Heart right ventricle (tissue), 16 donors: ENCODE measurements at regions not wholly inside any gene's neighbourhood (a gene's known extent, or its start where the extent isn't known, plus 50 kb on each side); places are given as distances from the start of the nearest gene placed in this dataset.

ENCODE experiments used
- ATAC-seq, 8 donors: fragments of 200-7000 bp; cut with Tn5 transposase; one replicate each; pipeline ENCODE4 v1.9.1; 2020; ENCODE audit warnings: mild to moderate bottlenecking in 8 of 8, moderate library complexity in 8 of 8, moderate number of reproducible peaks in 1 of 8
- DNase-seq, 2 donors: peaks; one replicate each; pipeline ENCODE4 v3.0.0-alpha.2; 2020
- H3K27ac ChIP-seq, 10 donors: fragments of 200-600 bp; sonication (generic) in 2 of 10; one replicate each; pipeline versions ENCODE4 v1.5.0 to v1.8.0; 2020 to 2022; ENCODE audit warnings: mild to moderate bottlenecking in 3 of 10
- H3K27me3 ChIP-seq, 7 donors: fragments of 200-600 bp; one replicate each; pipeline ENCODE4 v1.8.0; 2021 to 2022; ENCODE audit warnings: mild to moderate bottlenecking in 2 of 7
- H3K36me3 ChIP-seq, 9 donors: fragments of 200-600 bp; sonication (generic) in 1 of 9; one replicate each; pipeline versions ENCODE4 v1.5.0 to v1.8.0; 2020 to 2022; ENCODE audit warnings: mild to moderate bottlenecking in 2 of 9
- H3K4me1 ChIP-seq, 9 donors: fragments of 200-600 bp; sonication (generic) in 1 of 9; one replicate each; pipeline versions ENCODE4 v1.5.0 to v1.8.0; 2020 to 2022; ENCODE audit warnings: mild to moderate bottlenecking in 4 of 9
- H3K4me3 ChIP-seq, 10 donors: fragments of 200-600 bp; sonication (generic) in 2 of 10; one replicate each; pipeline versions ENCODE4 v1.5.0 to v1.8.0; 2020 to 2022; ENCODE audit warnings: mild to moderate bottlenecking in 7 of 10, moderate library complexity in 2 of 10
- H3K9me3 ChIP-seq, 11 donors: fragments of 200-600 bp in 10 of 11; sonication (generic) in 2 of 11; one replicate each; pipeline versions ENCODE4 v1.5.0 to v1.8.0; 2013 to 2022; ENCODE audit warnings: mild to moderate bottlenecking in 2 of 11, control low read depth in 1 of 11, moderate library complexity in 1 of 11
- WGBS, 2 donors: extraction: QIAGEN DNeasy Blood & Tissue Kit; methylation state at CpG; one replicate each; pipeline ENCODE4 v1.1.7; 2013; ENCODE audit warnings: inconsistent platforms in 1 of 2; 5-methylcytosine and 5-hydroxymethylcytosine counted together
- intact Hi-C, 10 donors: fragments of 100-400 bp; cut with DNase I; formaldehyde crosslinking; loops; one replicate each; pipeline versions ENCODE4 v1.11.1 to v1.14.2; 2022
- TF ChIP-seq, protein P1 (sequence below), 9 donors: fragments of 200-600 bp; sonication (generic) in 2 of 9; IDR thresholded peaks; one replicate each; pipeline versions ENCODE4 v1.5.0 to v1.8.0; 2021 to 2022; ENCODE audit warnings: antibody characterized with exemption in 9 of 9, mild to moderate bottlenecking in 5 of 9, moderate library complexity in 1 of 9
- donor health status: Arrhythmogenic right ventricular cardiomyopathy.
- donor health status: ischemic (EF 13 %, LVEDD 7.1; RV severe dilation, severe dysfunction).
- donor health status: healthy with polysubstance abuse.
- donor health status: DM: no; HTN: yes; CAD: no.
- donor health status: DM: no; HTN: no; CAD: no.
- donor health status: ischemic (EF 25% LVEDD 6.9; RV normal size, moderate dysfunction).
- donor health status: ischemic (EF 25% LVEDD 5.7; RV mildly dilated, moderate dysfunction).
- donor health status: healthy.
- donor health status: DM: yes; HTN: yes; CAD: no.
- donor health status: Ischemic cardiomyopathy.
- donor health status: ischemic (EF 35%, LVEDD 5.7; RV mildly dilated, moderate dysfunction).
- donor health status: nonischemic (EF 11% LVEDD 7.7; RV severe dilation, severe dysfunction).
- donor health status: DM: yes; HTN: yes; CAD: no.
- donor health status: PGD.
- donor health status: ischemic (EF 29% LVEDD 5.4; RV normal size, mild dysfunction).
- donor health status: nonischemic (EF 23%, LVEDD 6.1; RV moderate dilation, normal function).

DNA sequence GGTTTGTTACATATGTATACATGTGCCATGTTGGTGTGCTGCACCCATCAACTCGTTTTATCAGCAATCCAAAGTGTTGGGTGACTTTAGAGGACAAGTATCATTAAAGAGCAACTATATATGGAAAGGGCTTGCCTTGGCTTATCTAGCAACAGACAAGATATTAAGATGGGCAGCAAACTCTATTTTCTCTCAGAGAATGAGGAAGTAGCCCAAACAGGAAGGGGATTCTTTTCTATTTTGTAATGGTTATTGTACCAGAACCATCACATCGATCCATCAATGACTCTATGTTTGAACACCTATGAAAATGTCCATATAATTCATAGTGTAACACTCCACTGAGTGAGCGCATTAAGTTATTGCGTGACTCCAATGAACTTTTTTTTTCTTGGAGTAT, 260.1 kb upstream of the SLC24A2 start:
- Histone ChIP-seq H3K27me3 (no peaks in the 10 kb centered on the region), H3K27ac (no peak overlapping the region), H3K4me1 (no peaks in the 10 kb centered on the region), H3K4me3 (no peak overlapping the region), H3K9me3 (no peaks in the 10 kb centered on the region), H3K36me3 (no peaks in the 10 kb centered on the region)
- intact Hi-C loops, result no loop called here
- TF ChIP-seq, protein P1, sequence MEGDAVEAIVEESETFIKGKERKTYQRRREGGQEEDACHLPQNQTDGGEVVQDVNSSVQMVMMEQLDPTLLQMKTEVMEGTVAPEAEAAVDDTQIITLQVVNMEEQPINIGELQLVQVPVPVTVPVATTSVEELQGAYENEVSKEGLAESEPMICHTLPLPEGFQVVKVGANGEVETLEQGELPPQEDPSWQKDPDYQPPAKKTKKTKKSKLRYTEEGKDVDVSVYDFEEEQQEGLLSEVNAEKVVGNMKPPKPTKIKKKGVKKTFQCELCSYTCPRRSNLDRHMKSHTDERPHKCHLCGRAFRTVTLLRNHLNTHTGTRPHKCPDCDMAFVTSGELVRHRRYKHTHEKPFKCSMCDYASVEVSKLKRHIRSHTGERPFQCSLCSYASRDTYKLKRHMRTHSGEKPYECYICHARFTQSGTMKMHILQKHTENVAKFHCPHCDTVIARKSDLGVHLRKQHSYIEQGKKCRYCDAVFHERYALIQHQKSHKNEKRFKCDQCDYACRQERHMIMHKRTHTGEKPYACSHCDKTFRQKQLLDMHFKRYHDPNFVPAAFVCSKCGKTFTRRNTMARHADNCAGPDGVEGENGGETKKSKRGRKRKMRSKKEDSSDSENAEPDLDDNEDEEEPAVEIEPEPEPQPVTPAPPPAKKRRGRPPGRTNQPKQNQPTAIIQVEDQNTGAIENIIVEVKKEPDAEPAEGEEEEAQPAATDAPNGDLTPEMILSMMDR (IDR thresholded peaks at IDR 0.05), result no peak
- ATAC-seq (no peak), DNase-seq (no peak)
- 79 to 85% methylated on average over 4 of the region's 4 CpGs for WGBS, 2 donors

DNA sequence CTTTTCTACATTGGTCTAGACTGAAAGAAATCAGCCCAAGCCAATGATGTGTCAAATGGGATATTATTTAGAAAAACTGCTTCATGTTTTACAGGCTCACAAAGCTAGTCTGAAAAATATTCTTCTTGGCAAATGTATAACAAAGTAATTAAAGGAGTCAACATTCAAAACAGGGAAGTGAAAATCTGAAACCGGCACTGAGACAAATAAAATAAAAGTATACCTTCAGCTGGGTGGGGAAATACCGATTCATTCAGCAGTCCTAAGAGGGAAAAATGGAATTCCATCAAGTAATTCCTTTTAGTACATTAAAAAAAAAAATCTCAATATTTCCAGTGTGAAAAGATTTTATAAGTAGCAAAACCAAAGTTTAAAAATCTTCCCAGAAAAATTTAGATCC, 259.6 kb upstream of the SLC24A2 start:
- TF ChIP-seq, protein P1 (IDR thresholded peaks at IDR 0.05), result no peak
- no peak overlapping the region for H3K4me3 ChIP-seq
- intact Hi-C loops, result no loop called here

DNA sequence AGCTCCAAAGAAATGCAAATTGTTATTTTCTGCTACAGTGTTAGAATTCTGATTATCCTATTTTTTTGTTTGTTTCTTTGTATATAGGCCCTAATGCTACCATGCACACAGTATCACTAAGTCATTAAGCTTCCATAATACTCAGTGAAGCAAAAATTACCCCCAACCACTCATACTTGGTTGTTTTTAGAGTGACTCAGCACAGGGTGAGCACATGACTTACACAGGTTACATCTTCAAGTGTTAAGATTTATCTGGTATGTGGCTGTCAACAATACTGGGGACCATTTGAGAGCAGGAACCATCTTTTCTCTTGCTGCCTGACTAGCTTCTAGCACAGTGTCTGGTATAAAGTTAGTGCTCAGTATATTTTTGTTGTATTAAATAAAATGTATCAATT, 255.8 kb upstream of the SLC24A2 start:
- DNase-seq, result no peak
- ATAC-seq, result no peak
- H3K9me3 ChIP-seq, result no peaks in the 10 kb centered on the region
- H3K4me1 ChIP-seq, result peaks cover 0 to 19% (median 11%) of the 10 kb centered on the region in 9 donors
- no peaks in the 10 kb centered on the region for H3K36me3 ChIP-seq
- TF ChIP-seq, protein P1 (IDR thresholded peaks at IDR 0.05), result no peak
- intact Hi-C loops, result no loop called here
- H3K4me3 ChIP-seq, result no peak overlapping the region
- no peak overlapping the region for H3K27ac ChIP-seq
- H3K27me3 ChIP-seq, result no peaks in the 10 kb centered on the region

More for the DNA sequence above, 259.6 kb upstream of the SLC24A2 start:
- H3K4me1 ChIP-seq, result no peaks in the 10 kb centered on the region
- H3K36me3 ChIP-seq, result no peaks in the 10 kb centered on the region
- DNase-seq (no peak), ATAC-seq (no peak)
- H3K27me3 ChIP-seq, result no peaks in the 10 kb centered on the region
- H3K9me3 ChIP-seq, result no peaks in the 10 kb centered on the region
- no peak overlapping the region for H3K27ac ChIP-seq
- 72 to 86% methylated on average over 2 of the region's 2 CpGs for WGBS, 2 donors

DNA sequence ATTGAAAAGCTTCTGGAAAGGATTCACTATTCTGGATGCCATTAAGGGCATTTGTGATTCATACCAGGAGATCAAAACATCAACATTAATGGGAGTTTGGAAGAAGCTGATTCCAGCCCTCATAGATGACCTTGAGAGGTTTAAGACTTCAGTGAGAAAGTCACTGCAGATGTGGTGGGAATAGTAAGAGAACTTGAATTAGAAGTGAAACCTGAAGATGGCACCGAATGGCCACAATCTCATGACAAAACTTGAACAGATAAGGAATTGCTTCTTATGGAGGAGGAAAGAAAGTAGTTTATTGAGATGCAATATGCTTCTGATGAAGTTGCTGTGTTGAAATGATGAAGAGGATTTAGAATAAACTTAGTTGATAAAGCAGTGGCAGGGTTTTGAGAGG, 254.6 kb upstream of the SLC24A2 start:
- H3K27me3 ChIP-seq, result no peaks in the 10 kb centered on the region
- intact Hi-C loops, result no loop called here
- TF ChIP-seq, protein P1 (IDR thresholded peaks at IDR 0.05), result no peak
- DNase-seq (no peak), ATAC-seq (no peak)
- WGBS, 2 donors, result 82 to 89% methylated on average over 1 of the region's 1 CpG
- no peaks in the 10 kb centered on the region for H3K36me3 ChIP-seq
- peak overlapping the region in 1 of 10 donors; percentile 27 for H3K27ac ChIP-seq
- no peaks in the 10 kb centered on the region for H3K9me3 ChIP-seq
- H3K4me1 ChIP-seq, result peaks cover 0 to 19% (median 11%) of the 10 kb centered on the region in 9 donors
- H3K4me3 ChIP-seq, result no peak overlapping the region

DNA sequence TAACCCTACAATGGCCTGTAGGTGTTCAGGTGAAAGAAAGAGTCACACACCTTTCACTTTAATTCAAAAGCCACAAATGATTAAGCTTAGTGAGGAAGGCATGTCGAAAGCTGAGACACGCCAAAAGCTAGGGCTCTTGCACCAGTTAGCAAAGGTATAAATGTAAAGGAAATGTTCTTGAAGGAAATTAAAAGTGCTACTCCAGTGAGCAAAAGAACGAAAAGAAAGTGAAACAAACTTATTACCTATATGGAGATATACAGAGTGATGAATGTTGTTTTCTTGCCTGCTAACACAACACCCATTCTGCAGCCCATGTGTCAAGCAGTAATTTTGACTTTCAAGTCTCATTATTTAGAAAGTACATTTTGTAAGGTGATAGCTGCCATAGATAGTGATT, 254.2 kb upstream of the SLC24A2 start:
- 89 to 93% methylated on average over 3 of the region's 3 CpGs for WGBS, 2 donors
- intact Hi-C loops, result no loop called here
- no peak overlapping the region for H3K4me3 ChIP-seq
- no peaks in the 10 kb centered on the region for H3K36me3 ChIP-seq
- peaks cover 0 to 19% (median 11%) of the 10 kb centered on the region in 9 donors for H3K4me1 ChIP-seq
- no peak for DNase-seq
- TF ChIP-seq, protein P1 (IDR thresholded peaks at IDR 0.05), result no peak
- no peaks in the 10 kb centered on the region for H3K27me3 ChIP-seq
- peak overlapping the region in 1 of 10 donors; percentile 27 for H3K27ac ChIP-seq
- no peak for ATAC-seq
- H3K9me3 ChIP-seq, result no peaks in the 10 kb centered on the region
